Mucosa of descending colon (tissue), 3 donors: ENCODE measurements at regions not wholly inside any gene's neighbourhood (a gene's known extent, or its start where the extent isn't known, plus 50 kb on each side); places are given as distances from the start of the nearest gene placed in this dataset.

ENCODE experiments used
- ATAC-seq: fragments of 200-7000 bp; cut with Tn5 transposase; one replicate; pipeline ENCODE4 v1.9.1; 2020; ENCODE audit warnings: mild to moderate bottlenecking, moderate library complexity
- DNase-seq, 3 donors: peaks; one replicate each; pipeline ENCODE4 v3.0.0-alpha.2; 2020
- H3K36me3 ChIP-seq: fragments of 200-600 bp; one replicate; pipeline ENCODE4 v1.8.0; 2021; ENCODE audit warnings: low read depth, mild to moderate bottlenecking
- H3K4me1 ChIP-seq: fragments of 200-600 bp; one replicate; pipeline ENCODE4 v1.8.0; 2021; ENCODE audit warnings: low read depth, mild to moderate bottlenecking
- H3K4me3 ChIP-seq: fragments of 200-600 bp; one replicate; pipeline ENCODE4 v1.8.0; 2021; ENCODE audit warnings: mild to moderate bottlenecking
- H3K9me3 ChIP-seq: fragments of 200-600 bp; one replicate; pipeline ENCODE4 v1.8.0; 2021; ENCODE audit warnings: mild to moderate bottlenecking
- intact Hi-C, 2 donors: fragments of 100-400 bp; cut with DNase I in 1 of 2; cut with micrococcal nuclease in 1 of 2; formaldehyde crosslinking; loops; one replicate each; pipeline versions ENCODE4 v1.11.0 to v1.11.1; 2022; cut with DNase I, micrococcal nuclease
- TF ChIP-seq, protein P1 (sequence below): fragments of 200-600 bp; IDR thresholded peaks from one replicate; pipeline ENCODE4 v1.8.0; 2022; ENCODE audit warnings: antibody characterized with exemption, mild to moderate bottlenecking
- donor health status: DM: no; HTN: no; CAD: no; lungs with moderate emphysema.
- donor health status: DM: no; HTN: no; CAD: no.
- donor health status: DM: no; HTN: yes; CAD: no.

DNA sequence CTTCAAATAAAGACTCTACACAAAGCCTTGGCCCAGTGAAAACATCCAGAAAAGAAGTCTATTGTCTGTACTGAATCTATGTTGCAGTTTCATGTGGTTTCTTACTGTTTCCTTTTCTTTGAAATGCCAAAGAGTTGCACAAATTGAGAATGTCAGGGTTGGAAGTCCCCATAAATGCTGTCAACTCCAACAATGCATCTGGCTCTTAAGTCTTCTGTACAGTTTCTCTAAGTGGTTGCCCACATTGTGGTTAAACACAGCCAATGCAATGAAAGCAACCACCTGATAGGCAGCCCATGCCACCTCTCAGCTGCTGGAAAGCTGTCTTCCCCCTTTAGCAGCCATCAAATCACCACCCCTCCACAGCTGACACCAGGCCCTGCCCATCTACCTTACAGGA lies 67.2 kb upstream of the C1GALT1C1 start:
- Histone ChIP-seq H3K36me3 (no peaks in the 10 kb centered on the region), H3K4me1 (no peaks in the 10 kb centered on the region), H3K9me3 (no peaks in the 10 kb centered on the region), H3K4me3 (no peak overlapping the region)
- no peak for DNase-seq
- no peak for ATAC-seq
- intact Hi-C loops: no loop called here
- TF ChIP-seq, protein P1, sequence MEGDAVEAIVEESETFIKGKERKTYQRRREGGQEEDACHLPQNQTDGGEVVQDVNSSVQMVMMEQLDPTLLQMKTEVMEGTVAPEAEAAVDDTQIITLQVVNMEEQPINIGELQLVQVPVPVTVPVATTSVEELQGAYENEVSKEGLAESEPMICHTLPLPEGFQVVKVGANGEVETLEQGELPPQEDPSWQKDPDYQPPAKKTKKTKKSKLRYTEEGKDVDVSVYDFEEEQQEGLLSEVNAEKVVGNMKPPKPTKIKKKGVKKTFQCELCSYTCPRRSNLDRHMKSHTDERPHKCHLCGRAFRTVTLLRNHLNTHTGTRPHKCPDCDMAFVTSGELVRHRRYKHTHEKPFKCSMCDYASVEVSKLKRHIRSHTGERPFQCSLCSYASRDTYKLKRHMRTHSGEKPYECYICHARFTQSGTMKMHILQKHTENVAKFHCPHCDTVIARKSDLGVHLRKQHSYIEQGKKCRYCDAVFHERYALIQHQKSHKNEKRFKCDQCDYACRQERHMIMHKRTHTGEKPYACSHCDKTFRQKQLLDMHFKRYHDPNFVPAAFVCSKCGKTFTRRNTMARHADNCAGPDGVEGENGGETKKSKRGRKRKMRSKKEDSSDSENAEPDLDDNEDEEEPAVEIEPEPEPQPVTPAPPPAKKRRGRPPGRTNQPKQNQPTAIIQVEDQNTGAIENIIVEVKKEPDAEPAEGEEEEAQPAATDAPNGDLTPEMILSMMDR: no peak

DNA sequence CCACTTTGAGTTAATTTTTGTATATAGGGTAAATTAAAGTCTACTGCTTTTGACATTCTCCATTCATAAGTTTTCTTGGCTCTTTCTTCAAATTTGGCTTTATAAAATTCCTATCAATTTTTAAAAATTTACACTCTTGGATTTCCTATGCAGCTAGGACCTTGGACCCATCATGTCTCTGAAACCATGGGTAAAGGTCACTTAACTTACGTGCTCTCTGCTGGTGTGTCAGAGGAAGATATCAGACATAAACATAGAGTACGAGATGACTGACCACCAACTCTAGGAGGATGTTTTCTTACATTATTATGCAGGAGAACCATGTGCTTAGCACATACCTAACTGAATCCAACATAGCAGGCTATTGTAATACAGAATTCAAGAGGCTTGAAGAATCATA lies 62.5 kb upstream of the C1GALT1C1 start:
- TF ChIP-seq, protein P1: no peak
- DNase-seq: no peak
- no peak for ATAC-seq
- Histone ChIP-seq H3K4me1 (no peaks in the 10 kb centered on the region), H3K4me3 (no peak overlapping the region), H3K9me3 (no peaks in the 10 kb centered on the region), H3K36me3 (no peaks in the 10 kb centered on the region)
- intact Hi-C loops: no loop called here

DNA sequence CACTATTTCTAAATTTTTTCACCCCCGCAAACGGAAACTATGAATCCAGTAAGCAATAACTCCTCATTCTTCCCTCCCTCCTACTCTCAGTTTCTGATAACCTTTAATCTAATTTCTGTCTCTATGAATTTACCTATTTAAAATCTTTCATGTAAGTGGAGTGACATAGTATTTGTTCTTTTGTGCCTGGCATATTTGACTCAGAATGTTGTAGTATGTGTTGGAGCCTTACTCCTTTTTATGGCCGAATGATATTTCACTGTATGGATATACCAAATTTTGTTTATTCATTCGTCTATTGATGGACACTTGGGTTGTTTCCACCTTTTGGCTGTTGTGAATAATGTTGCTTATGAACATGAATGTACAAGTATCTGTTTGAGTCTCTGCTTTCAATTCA lies 61.1 kb upstream of the C1GALT1C1 start:
- H3K9me3 ChIP-seq: no peaks in the 10 kb centered on the region
- no peaks in the 10 kb centered on the region for H3K36me3 ChIP-seq
- H3K4me3 ChIP-seq: no peak overlapping the region
- no peaks in the 10 kb centered on the region for H3K4me1 ChIP-seq
- TF ChIP-seq, protein P1: no peak
- DNase-seq: no peak
- intact Hi-C loops: no loop called here
- ATAC-seq: no peak

DNA sequence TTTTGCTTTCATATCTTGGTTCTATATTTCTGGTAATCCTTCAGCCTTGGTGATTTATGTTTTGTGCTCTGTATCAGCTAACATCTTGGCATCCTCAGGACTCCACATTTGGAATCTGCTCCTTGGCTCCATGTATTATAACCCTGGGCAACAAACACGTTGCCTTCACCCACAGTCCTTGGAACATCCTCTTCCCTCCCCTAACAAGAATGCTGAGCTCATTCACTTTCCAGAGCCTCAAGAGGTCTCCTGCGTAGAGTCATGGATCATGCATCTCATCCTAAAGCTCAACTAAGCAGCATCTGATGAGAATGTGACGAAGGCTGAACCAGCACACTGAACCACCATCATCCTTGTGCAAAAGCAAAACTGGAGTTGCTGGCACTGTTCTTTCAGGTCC lies 60.5 kb upstream of the C1GALT1C1 start:
- no peak overlapping the region for H3K4me3 ChIP-seq
- no peaks in the 10 kb centered on the region for H3K36me3 ChIP-seq
- intact Hi-C loops: no loop called here
- H3K9me3 ChIP-seq: no peaks in the 10 kb centered on the region
- DNase-seq (no peak), ATAC-seq (no peak)
- TF ChIP-seq, protein P1: no peak
- no peaks in the 10 kb centered on the region for H3K4me1 ChIP-seq

DNA sequence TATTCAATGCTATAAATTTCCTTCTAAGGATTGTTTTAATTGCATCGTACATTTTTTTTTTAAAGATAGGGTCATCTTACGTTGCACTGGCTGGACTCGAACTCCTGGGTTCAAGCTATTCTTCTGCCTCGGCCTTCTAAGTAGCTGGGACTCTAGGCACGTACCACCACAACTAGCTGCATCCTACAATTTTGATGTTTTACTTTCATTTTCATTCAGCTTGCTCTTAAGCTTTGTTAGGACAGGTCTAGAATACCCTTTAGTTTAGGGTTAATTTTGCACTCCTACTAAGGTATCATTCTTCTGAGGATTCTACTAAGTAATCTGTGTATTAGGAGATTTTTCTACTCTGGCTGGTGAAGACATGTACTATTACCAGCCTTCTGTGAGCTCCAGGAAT lies 50.2 kb upstream of the C1GALT1C1 start:
- ATAC-seq (no peak), DNase-seq (no peak)
- TF ChIP-seq, protein P1: no peak
- H3K4me3 ChIP-seq: no peak overlapping the region
- intact Hi-C loops: no loop called here
- no peaks in the 10 kb centered on the region for H3K9me3 ChIP-seq
- H3K4me1 ChIP-seq: no peaks in the 10 kb centered on the region
- H3K36me3 ChIP-seq: no peaks in the 10 kb centered on the region
